ENCODE measurements at regions not wholly inside any gene's neighbourhood (a gene's known extent, or its start where the extent isn't known, plus 50 kb on each side); places are given as distances from the start of the nearest gene placed in this dataset.

- Mint-ChIP-seq H3K9me3 (no peaks in the 10 kb centered on the region), H3K27ac (no peak overlapping the region), H3K4me1 (peaks cover 13% of the 10 kb centered on the region), H3K36me3 (no peaks in the 10 kb centered on the region), H3K4me3 (no peak overlapping the region), H3K27me3 (ENCODE audit: low read depth) (no peaks in the 10 kb centered on the region)
- no peak for DNase-seq (ENCODE audit: low spot score)
- no peak for ATAC-seq
- TF ChIP-seq CREM (CRISPR knock-in tag; IDR thresholded peaks at IDR 0.05) (no peak), STAT6 (CRISPR knock-in tag; conservative IDR thresholded peaks at IDR 0.05; ENCODE audit: low read depth) (no peak), AR (CRISPR knock-in tag; IDR thresholded peaks at IDR 0.05) (no peak), FOXP1 (CRISPR knock-in tag; IDR thresholded peaks at IDR 0.05; ENCODE audit: borderline replicate concordance) (no peak)
- ChIA-PET CTCF (interaction anchor here (1.0 kb wide), 1 partner anchor 31 kb away, joined by 3 read pairs; no protein-coding TSS in a partner anchor), POLR2A (no interaction called here)
Observed at GRCh38 chr5:65070026-65070425, 301.3 kb downstream of the CWC27 start.

GRCh38 chr5:65072850-65073249 is 304.1 kb downstream of the CWC27 start:
- Mint-ChIP-seq H3K9me3 (no peaks in the 10 kb centered on the region), H3K36me3 (no peaks in the 10 kb centered on the region), H3K27ac (no peak overlapping the region), H3K27me3 (ENCODE audit: low read depth) (no peaks in the 10 kb centered on the region), H3K4me1 (peaks cover 22% of the 10 kb centered on the region), H3K4me3 (no peak overlapping the region)
- ChIA-PET POLR2A (no interaction called here), CTCF (interaction anchor here (1.3 kb wide), 1 partner anchor 35 kb away, joined by 4 read pairs; no protein-coding TSS in a partner anchor)
- DNase-seq (ENCODE audit: low spot score): no peak
- TF ChIP-seq EMX1 (CRISPR knock-in tag; IDR thresholded peaks at IDR 0.05) (no peak), TCF7 (CRISPR knock-in tag; IDR thresholded peaks at IDR 0.05; ENCODE audit: low read depth) (no peak), HMGXB4 (CRISPR knock-in tag; IDR thresholded peaks at IDR 0.05) (no peak), CBFB (CRISPR knock-in tag; IDR thresholded peaks at IDR 0.05; ENCODE audit: low read depth) (no peak), KAT7 (CRISPR knock-in tag; IDR thresholded peaks at IDR 0.05; ENCODE audit: borderline replicate concordance) (no peak), ERG (CRISPR knock-in tag; IDR thresholded peaks at IDR 0.05) (no peak), RORB (CRISPR knock-in tag; IDR thresholded peaks at IDR 0.05) (no peak), ETV6 (CRISPR knock-in tag; IDR thresholded peaks at IDR 0.05) (no peak), JAZF1 (CRISPR knock-in tag; IDR thresholded peaks at IDR 0.05) (no peak), CREM (CRISPR knock-in tag; IDR thresholded peaks at IDR 0.05) (no peak), PRRX2 (CRISPR knock-in tag; IDR thresholded peaks at IDR 0.05) (no peak)
- ATAC-seq: no peak

- ChIA-PET CTCF (interaction anchor here (1.3 kb wide), 1 partner anchor 36 kb away, joined by 4 read pairs; no protein-coding TSS in a partner anchor), POLR2A (no interaction called here)
- Mint-ChIP-seq H3K27ac (no peak overlapping the region), H3K4me1 (peaks cover 26% of the 10 kb centered on the region), H3K9me3 (no peaks in the 10 kb centered on the region), H3K36me3 (no peaks in the 10 kb centered on the region), H3K27me3 (ENCODE audit: low read depth) (no peaks in the 10 kb centered on the region), H3K4me3 (no peak overlapping the region)
- TF ChIP-seq ZNF138 (CRISPR knock-in tag; conservative IDR thresholded peaks at IDR 0.05) (no peak), ZMAT4 (CRISPR knock-in tag; IDR thresholded peaks at IDR 0.05) (no peak), AFF4 (CRISPR knock-in tag; IDR thresholded peaks at IDR 0.05; ENCODE audit: borderline replicate concordance) (no peak), MLX (CRISPR knock-in tag; IDR thresholded peaks at IDR 0.05) (no peak)
- no peak for ATAC-seq
- DNase-seq (ENCODE audit: low spot score): no peak
Observed at GRCh38 chr5:65073250-65073661, 304.5 kb downstream of the CWC27 start.
